ENCODE measurements at regions not wholly inside any gene's neighbourhood (a gene's known extent, or its start where the extent isn't known, plus 50 kb on each side); places are given as distances from the start of the nearest gene placed in this dataset.
"Not testable (repeated sequence)": the region's sequence is repeated elsewhere in the genome, so short reads cannot be mapped to it uniquely, and the experiment has no call there.

GRCh38 chr16:76819226-76819916 is 371.6 kb upstream of the MON1B start:
- DNase-seq: no peak

- no peak for DNase-seq
These were observed 366.8 kb upstream of the MON1B start for GRCh38 chr16:76824221-76824620.

- no peak for DNase-seq
These were observed 366.2 kb upstream of the MON1B start for GRCh38 chr16:76824791-76825190.

- no peak for DNase-seq
These were observed 355.7 kb upstream of the MON1B start for GRCh38 chr16:76835339-76835738.

- no peak for DNase-seq
These were observed 355.1 kb upstream of the MON1B start for GRCh38 chr16:76835779-76836300.

GRCh38 chr16:76837872-76838271 is 353.1 kb upstream of the MON1B start:
- no peak for DNase-seq

GRCh38 chr16:76854234-76854633 is 336.8 kb upstream of the MON1B start:
- peak; percentile 12 for DNase-seq

GRCh38 chr16:76856112-76856511 is 334.9 kb upstream of the MON1B start:
- no peak for DNase-seq

GRCh38 chr16:76857402-76857801 is 333.6 kb upstream of the MON1B start:
- no peak for DNase-seq

- no peak for DNase-seq
These were observed 328.1 kb upstream of the MON1B start for GRCh38 chr16:76862901-76863300.

- DNase-seq: no peak
These were observed 324.0 kb upstream of the MON1B start for GRCh38 chr16:76866994-76867393.

- no peak for DNase-seq
These were observed 315.1 kb upstream of the MON1B start for GRCh38 chr16:76875898-76876297.

GRCh38 chr16:76879420-76879819 is 311.6 kb upstream of the MON1B start:
- no peak for DNase-seq

- DNase-seq: not testable (repeated sequence)
These were observed 310.5 kb upstream of the MON1B start for GRCh38 chr16:76880523-76880922.

GRCh38 chr16:76882105-76882504 is 308.9 kb upstream of the MON1B start:
- no peak for DNase-seq

GRCh38 chr16:76883076-76883475 is 307.9 kb upstream of the MON1B start:
- no peak for DNase-seq

- DNase-seq: no peak
These were observed 305.0 kb upstream of the MON1B start for GRCh38 chr16:76885776-76886537.

GRCh38 chr16:76897816-76898215 is 293.2 kb upstream of the MON1B start:
- DNase-seq: peak; percentile 4

GRCh38 chr16:76899767-76900166 is 291.2 kb upstream of the MON1B start:
- peak; percentile 56 for DNase-seq

- peak; percentile 95 for DNase-seq
These were observed 290.4 kb upstream of the MON1B start for GRCh38 chr16:76900285-76901263.

GRCh38 chr16:76906552-76906951 is 284.4 kb upstream of the MON1B start:
- no peak for DNase-seq

- peak; percentile 58 for DNase-seq
These were observed 280.1 kb upstream of the MON1B start for GRCh38 chr16:76910931-76911330.

GRCh38 chr16:76913046-76913445 is 277.9 kb upstream of the MON1B start:
- peak; percentile 22 for DNase-seq
